ENCODE measurements at regions not wholly inside any gene's neighbourhood (a gene's known extent, or its start where the extent isn't known, plus 50 kb on each side); places are given as distances from the start of the nearest gene placed in this dataset.
"Not testable (repeated sequence)": the region's sequence is repeated elsewhere in the genome, so short reads cannot be mapped to it uniquely, and the experiment has no call there.

- DNase-seq (ENCODE audit: insufficient read length, low spot score): no peak
- no peak for FAIRE-seq
These were observed 696.6 kb downstream of the RNF144A start for GRCh38 chr2:7613831-7614230.

GRCh38 chr2:7618031-7618430 is 700.8 kb downstream of the RNF144A start:
- FAIRE-seq: no peak

GRCh38 chr2:7619203-7619970 is 702.2 kb downstream of the RNF144A start:
- FAIRE-seq: no peak
- DNase-seq (ENCODE audit: insufficient read length, low spot score): no peak

More at GRCh38 chr2:7618031-7618430, 700.8 kb downstream of the RNF144A start:
- DNase-seq (ENCODE audit: insufficient read length, low spot score): no peak

GRCh38 chr2:7620255-7620654 is 703.0 kb downstream of the RNF144A start:
- FAIRE-seq (no peak), DNase-seq (ENCODE audit: insufficient read length, low spot score) (no peak)

- FAIRE-seq: no peak
- DNase-seq (ENCODE audit: insufficient read length, low spot score): no peak
These were observed 704.0 kb downstream of the RNF144A start for GRCh38 chr2:7621018-7621814.

- FAIRE-seq (no peak), DNase-seq (ENCODE audit: insufficient read length, low spot score) (no peak)
These were observed 708.4 kb downstream of the RNF144A start for GRCh38 chr2:7625392-7626138.

GRCh38 chr2:7626139-7626537 is 708.9 kb downstream of the RNF144A start:
- DNase-seq (ENCODE audit: insufficient read length, low spot score): no peak
- FAIRE-seq: no peak

GRCh38 chr2:7627583-7627982 is 710.4 kb downstream of the RNF144A start:
- FAIRE-seq (no peak), DNase-seq (ENCODE audit: insufficient read length, low spot score) (no peak)

GRCh38 chr2:7632420-7632819 is 715.2 kb downstream of the RNF144A start:
- no peak for FAIRE-seq

GRCh38 chr2:7633566-7634153 is 716.4 kb downstream of the RNF144A start:
- FAIRE-seq (no peak), DNase-seq (ENCODE audit: insufficient read length, low spot score) (no peak)

More at GRCh38 chr2:7632420-7632819, 715.2 kb downstream of the RNF144A start:
- DNase-seq (ENCODE audit: insufficient read length, low spot score): no peak

- DNase-seq (ENCODE audit: insufficient read length, low spot score): no peak
- no peak for FAIRE-seq
These were observed 717.2 kb downstream of the RNF144A start for GRCh38 chr2:7634409-7634808.

GRCh38 chr2:7639476-7639875 is 722.3 kb downstream of the RNF144A start:
- DNase-seq (ENCODE audit: insufficient read length, low spot score) (no peak), FAIRE-seq (no peak)

- not testable (repeated sequence) for FAIRE-seq
These were observed 724.1 kb downstream of the RNF144A start for GRCh38 chr2:7641272-7641671.

GRCh38 chr2:7646024-7646423 is 728.8 kb downstream of the RNF144A start:
- FAIRE-seq (no peak), DNase-seq (ENCODE audit: insufficient read length, low spot score) (no peak)

More at GRCh38 chr2:7641272-7641671, 724.1 kb downstream of the RNF144A start:
- DNase-seq (ENCODE audit: insufficient read length, low spot score): not testable (repeated sequence)

GRCh38 chr2:7646661-7647060 is 729.4 kb downstream of the RNF144A start:
- DNase-seq (ENCODE audit: insufficient read length, low spot score) (no peak), FAIRE-seq (no peak)

- FAIRE-seq: no peak
- DNase-seq (ENCODE audit: insufficient read length, low spot score): no peak
These were observed 731.1 kb downstream of the RNF144A start for GRCh38 chr2:7648221-7648795.

- DNase-seq (ENCODE audit: insufficient read length, low spot score) (no peak), FAIRE-seq (no peak)
These were observed 732.4 kb downstream of the RNF144A start for GRCh38 chr2:7649461-7650228.

- DNase-seq (ENCODE audit: insufficient read length, low spot score) (no peak), FAIRE-seq (no peak)
These were observed 736.4 kb downstream of the RNF144A start for GRCh38 chr2:7653617-7654016.

- no peak for DNase-seq (ENCODE audit: insufficient read length, low spot score)
- FAIRE-seq: no peak
These were observed 738.4 kb downstream of the RNF144A start for GRCh38 chr2:7655629-7656028.

- not testable (repeated sequence) for FAIRE-seq; DNase-seq (ENCODE audit: insufficient read length, low spot score)
These were observed 740.3 kb downstream of the RNF144A start for GRCh38 chr2:7657526-7657925.
